ENCODE measurements at regions not wholly inside any gene's neighbourhood (a gene's known extent, or its start where the extent isn't known, plus 50 kb on each side); places are given as distances from the start of the nearest gene placed in this dataset.

DNA sequence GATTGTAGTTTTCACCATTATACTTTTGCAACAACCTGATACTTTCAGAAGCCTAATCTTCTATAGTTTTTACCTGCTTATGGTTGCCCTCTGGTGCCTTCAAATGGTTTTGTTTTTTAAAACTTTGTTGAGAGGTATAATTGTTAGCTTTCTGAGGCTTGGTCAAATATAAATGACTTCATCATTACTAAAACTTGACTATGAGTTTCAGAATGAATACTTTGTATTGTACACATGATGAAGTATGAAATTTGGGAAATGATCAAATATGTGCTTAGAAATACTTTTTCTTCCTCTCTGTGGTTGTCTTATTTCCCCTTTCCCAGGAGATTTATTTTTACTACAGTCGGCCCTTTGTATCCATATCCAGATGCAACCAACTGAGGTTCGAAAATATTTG lies 151.8 kb upstream of the B3GALT2 start:
- Histone ChIP-seq H4K20me1 (ENCODE audit: control insufficient read depth, insufficient read depth) (no peaks in the 10 kb centered on the region), H3K4me1 (ENCODE audit: control insufficient read depth, insufficient read depth, low read length) (no peaks in the 10 kb centered on the region; the same call in 1 of the 2 replicates), H3K27me3 (replicated peaks in 1 of 2; ENCODE audit: control insufficient read depth in 2 of 2, insufficient read depth in 2 of 2, low read length in 1 of 2) (no peaks in the 10 kb centered on the region), H3K79me2 (ENCODE audit: control insufficient read depth, insufficient read depth, low read length) (no peaks in the 10 kb centered on the region), H3K36me3 (ENCODE audit: control insufficient read depth in 2 of 2, insufficient read depth in 2 of 2, low read length in 1 of 2) (no peaks in the 10 kb centered on the region), H3K9me3 (replicated peaks; ENCODE audit: control insufficient read depth, insufficient read depth, low read length) (no peaks in the 10 kb centered on the region; the same call in 2 of the 3 replicates), H3K4me3 (no peak overlapping the region), H3K27ac (ENCODE audit: control insufficient read depth, insufficient read depth) (no peak overlapping the region), H3K9ac (ENCODE audit: control insufficient read depth, insufficient read depth, low read length) (no peak overlapping the region), H3K4me2 (ENCODE audit: control insufficient read depth, insufficient read depth) (no peak overlapping the region), H2AFZ (ENCODE audit: control insufficient read depth, low read depth, low read length) (no peak overlapping the region)
- peak; percentile 91 for ATAC-seq
- 0% methylated on average over 2 of the region's 2 CpGs for WGBS (ENCODE audit: insufficient coverage, insufficient replicate concordance, low lambda C conversion rate, missing lambda C conversion rate)
- SMC1A ChIA-PET (ENCODE audit: uncharacterized antibody, unreplicated experiment) = interaction anchor here (0.9 to 2.2 kb wide), 5 partner anchors 13 to 156 kb away, joined by 3 to 17 read pairs (median 6); partner anchors contain the start of gene B3GALT2
- no TSS peak for BruUV-seq (replicated peaks)
- POLR2A ChIA-PET = no interaction called here
- no peak for FAIRE-seq
- in situ Hi-C loops (cut with MboI) (no loop called here), intact Hi-C loops (cut with micrococcal nuclease; ENCODE audit: unreplicated experiment) (loop anchor here (2.0 kb wide), 1 partner anchor 155 kb away; no protein-coding TSS in a partner anchor)
- CTCF ChIA-PET = interaction anchor here (0.6 to 3.9 kb wide), 8 partner anchors 23 to 864 kb away, joined by 3 to 26 read pairs (median 4); no protein-coding TSS in a partner anchor
- RAD21 ChIA-PET (ENCODE audit: unreplicated experiment) = interaction anchor here (2.0 to 2.6 kb wide), 2 partner anchors 153 to 864 kb away, joined by 4 to 17 read pairs; partner anchors contain the start of gene B3GALT2
- no peak for DNase-seq (ENCODE audit: low read depth, low spot score)
- TF ChIP-seq SMC3 (IDR thresholded peaks at IDR 0.05; ENCODE audit: borderline replicate concordance, low read length) = peak; percentile 54; the same call in 1 of the 2 replicates
- TF ChIP-seq HDGF (IDR thresholded peaks at IDR 0.05) = no peak
- TF ChIP-seq PML (IDR thresholded peaks at IDR 0.05; ENCODE audit: low read length) = no peak
- TF ChIP-seq SIX5 (IDR thresholded peaks at IDR 0.05; ENCODE audit: low read depth, low read length, severe bottlenecking) = no peak
- no peak for TF ChIP-seq SMARCA5 (IDR thresholded peaks at IDR 0.05)
- TF ChIP-seq FOXK2 (IDR thresholded peaks at IDR 0.05) = no peak
- no peak for TF ChIP-seq MLLT1 (IDR thresholded peaks at IDR 0.05)
- no peak for TF ChIP-seq POLR2AphosphoS5 (IDR thresholded peaks at IDR 0.05; ENCODE audit: low read length)
- no peak for TF ChIP-seq KDM1A (IDR thresholded peaks at IDR 0.05; ENCODE audit: borderline replicate concordance)
- TF ChIP-seq, protein P1, sequence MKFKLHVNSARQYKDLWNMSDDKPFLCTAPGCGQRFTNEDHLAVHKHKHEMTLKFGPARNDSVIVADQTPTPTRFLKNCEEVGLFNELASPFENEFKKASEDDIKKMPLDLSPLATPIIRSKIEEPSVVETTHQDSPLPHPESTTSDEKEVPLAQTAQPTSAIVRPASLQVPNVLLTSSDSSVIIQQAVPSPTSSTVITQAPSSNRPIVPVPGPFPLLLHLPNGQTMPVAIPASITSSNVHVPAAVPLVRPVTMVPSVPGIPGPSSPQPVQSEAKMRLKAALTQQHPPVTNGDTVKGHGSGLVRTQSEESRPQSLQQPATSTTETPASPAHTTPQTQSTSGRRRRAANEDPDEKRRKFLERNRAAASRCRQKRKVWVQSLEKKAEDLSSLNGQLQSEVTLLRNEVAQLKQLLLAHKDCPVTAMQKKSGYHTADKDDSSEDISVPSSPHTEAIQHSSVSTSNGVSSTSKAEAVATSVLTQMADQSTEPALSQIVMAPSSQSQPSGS (IDR thresholded peaks at IDR 0.05; ENCODE audit: low read length) = peak; percentile 73
- no peak for TF ChIP-seq RFX5 (IDR thresholded peaks at IDR 0.05; ENCODE audit: low read depth, low read length)
- TF ChIP-seq FOS (IDR thresholded peaks at IDR 0.05; ENCODE audit: borderline replicate concordance, extremely low read depth, insufficient read length) = no peak
- TF ChIP-seq ZBTB33 (IDR thresholded peaks at IDR 0.05) = no peak
- TF ChIP-seq CBFB (IDR thresholded peaks at IDR 0.05; ENCODE audit: low read depth) = no peak
- TF ChIP-seq, protein P2, sequence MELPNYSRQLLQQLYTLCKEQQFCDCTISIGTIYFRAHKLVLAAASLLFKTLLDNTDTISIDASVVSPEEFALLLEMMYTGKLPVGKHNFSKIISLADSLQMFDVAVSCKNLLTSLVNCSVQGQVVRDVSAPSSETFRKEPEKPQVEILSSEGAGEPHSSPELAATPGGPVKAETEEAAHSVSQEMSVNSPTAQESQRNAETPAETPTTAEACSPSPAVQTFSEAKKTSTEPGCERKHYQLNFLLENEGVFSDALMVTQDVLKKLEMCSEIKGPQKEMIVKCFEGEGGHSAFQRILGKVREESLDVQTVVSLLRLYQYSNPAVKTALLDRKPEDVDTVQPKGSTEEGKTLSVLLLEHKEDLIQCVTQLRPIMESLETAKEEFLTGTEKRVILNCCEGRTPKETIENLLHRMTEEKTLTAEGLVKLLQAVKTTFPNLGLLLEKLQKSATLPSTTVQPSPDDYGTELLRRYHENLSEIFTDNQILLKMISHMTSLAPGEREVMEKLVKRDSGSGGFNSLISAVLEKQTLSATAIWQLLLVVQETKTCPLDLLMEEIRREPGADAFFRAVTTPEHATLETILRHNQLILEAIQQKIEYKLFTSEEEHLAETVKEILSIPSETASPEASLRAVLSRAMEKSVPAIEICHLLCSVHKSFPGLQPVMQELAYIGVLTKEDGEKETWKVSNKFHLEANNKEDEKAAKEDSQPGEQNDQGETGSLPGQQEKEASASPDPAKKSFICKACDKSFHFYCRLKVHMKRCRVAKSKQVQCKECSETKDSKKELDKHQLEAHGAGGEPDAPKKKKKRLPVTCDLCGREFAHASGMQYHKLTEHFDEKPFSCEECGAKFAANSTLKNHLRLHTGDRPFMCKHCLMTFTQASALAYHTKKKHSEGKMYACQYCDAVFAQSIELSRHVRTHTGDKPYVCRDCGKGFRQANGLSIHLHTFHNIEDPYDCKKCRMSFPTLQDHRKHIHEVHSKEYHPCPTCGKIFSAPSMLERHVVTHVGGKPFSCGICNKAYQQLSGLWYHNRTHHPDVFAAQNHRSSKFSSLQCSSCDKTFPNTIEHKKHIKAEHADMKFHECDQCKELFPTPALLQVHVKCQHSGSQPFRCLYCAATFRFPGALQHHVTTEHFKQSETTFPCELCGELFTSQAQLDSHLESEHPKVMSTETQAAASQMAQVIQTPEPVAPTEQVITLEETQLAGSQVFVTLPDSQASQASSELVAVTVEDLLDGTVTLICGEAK (IDR thresholded peaks at IDR 0.05; ENCODE audit: borderline replicate concordance) = peak; percentile 51; the same call in 1 of the 2 replicates
- no peak for TF ChIP-seq NBN (IDR thresholded peaks at IDR 0.05)
- TF ChIP-seq SRF (IDR thresholded peaks at IDR 0.05; ENCODE audit: low read depth in 2 of 2, low read length in 2 of 2) = no peak
- no peak for TF ChIP-seq SUZ12 (IDR thresholded peaks at IDR 0.05; ENCODE audit: unreplicated experiment)
